ENCODE measurements at regions not wholly inside any gene's neighbourhood (a gene's known extent, or its start where the extent isn't known, plus 50 kb on each side); places are given as distances from the start of the nearest gene placed in this dataset.
A peak's percentile ranks its signal among the peaks of the same experiment; 100 is the strongest.

DNA sequence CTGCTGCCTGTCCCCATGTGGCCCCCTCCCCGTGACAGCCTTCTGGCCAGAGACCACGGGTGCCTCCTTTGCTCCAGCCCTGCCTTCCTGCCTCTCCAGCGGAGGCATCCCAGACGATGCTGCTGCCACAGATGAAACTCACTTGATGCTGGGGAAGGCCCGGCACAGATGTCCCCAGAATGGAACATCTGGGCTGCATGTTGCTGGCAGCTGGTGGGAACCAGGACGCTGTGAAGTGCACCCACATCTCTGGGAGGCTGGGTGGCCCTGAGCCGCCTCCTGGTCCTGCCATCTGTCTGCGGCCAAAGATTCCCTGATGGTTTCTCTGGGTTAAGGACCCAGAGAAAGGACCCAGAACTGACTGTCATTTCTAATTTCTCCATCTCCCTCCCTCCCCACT lies 51.9 kb upstream of the PTPRS start:
- DNase-seq, result no peak

DNA sequence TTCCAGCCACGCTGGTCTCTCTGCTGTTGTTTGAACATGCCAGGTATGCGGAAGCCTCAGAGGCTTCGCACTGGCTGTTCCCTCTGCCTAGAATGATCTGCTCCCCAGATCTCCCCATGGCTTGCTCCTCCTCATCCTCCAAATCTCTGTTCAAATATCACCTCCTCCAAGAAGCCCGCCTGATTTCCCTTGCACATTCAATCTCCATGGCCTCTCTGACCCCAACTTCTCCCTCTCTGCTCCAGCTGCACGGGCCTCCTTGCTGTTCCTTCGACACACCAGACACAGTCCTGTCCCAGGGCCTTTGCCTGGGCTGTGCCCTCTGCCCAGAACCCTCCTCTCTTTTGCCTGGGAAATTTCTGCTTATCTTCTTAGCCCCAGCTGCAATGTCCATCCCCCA lies 52.5 kb upstream of the PTPRS start:
- no peak for DNase-seq

DNA sequence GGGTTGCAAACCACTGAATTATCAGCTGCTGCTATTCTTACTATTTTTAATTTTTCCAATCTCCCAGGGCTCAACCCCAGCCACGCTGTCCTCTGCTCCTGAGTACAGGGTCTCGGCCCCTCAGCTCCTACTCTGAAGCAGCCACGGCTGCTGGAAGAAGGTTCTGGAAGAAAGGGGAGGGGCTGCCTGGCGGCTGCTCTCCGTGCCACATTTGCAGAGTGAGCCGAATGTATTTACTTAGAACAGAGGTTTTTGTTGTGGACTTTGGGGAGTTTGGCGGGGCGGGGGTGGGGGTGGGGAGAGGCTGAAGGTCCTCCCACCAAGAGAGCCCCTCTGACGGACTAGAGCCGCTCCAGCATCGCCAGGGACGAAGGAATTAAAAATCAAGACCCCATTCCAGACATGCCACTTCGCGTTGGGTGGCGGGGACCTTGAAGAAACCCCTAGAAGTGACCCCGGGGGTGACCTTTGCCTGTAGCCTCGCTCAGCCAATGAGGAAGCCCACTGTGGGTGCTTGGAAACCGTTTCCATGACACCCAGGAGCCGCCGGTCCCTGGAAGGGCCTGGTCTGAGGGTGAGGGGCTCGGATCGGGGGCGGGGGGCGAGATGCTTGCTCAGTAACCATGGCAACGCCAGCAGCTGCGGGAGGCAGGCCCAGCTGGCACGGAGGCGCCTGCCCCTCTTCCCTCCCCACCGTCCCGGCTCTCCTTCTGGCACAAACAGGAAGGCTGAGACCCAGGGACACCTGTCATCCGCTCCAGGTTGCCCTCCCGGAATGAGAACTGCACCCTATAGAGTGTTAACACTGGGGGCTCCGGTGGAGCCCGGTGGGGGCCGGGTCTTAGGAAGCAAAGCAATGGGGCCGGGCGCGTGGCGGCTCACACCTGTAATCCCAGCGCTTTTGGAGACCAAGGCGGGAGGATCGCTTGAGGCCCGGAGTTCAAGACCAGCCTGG lies 54.2 kb upstream of the PTPRS start:
- no peak for DNase-seq

- no peak for DNase-seq
Measured at GRCh38 chr19:5395556-5395955, 54.9 kb upstream of the PTPRS start.

GRCh38 chr19:5396096-5396939 lies 55.7 kb upstream of the PTPRS start:
- no peak for DNase-seq

DNA sequence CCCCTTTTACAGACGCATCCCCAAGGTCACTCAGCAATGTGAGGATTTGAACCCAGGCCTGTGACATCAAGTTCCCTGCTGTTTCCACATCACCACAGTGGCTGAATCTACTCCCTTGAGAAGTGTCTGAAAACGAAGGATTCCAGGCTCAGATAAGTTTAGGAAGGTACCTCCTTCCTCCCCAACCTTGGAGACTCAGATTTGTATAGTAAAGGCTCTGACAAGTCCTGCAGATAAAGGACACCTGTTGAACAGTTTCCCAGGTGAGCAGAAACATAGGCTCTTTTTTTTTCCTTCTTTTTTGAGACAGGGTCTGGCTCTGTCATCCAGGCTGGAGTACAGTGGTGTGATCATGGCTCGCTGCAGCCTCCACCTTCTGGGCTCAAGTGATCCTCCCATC lies 56.4 kb upstream of the PTPRS start:
- DNase-seq, result no peak

DNA sequence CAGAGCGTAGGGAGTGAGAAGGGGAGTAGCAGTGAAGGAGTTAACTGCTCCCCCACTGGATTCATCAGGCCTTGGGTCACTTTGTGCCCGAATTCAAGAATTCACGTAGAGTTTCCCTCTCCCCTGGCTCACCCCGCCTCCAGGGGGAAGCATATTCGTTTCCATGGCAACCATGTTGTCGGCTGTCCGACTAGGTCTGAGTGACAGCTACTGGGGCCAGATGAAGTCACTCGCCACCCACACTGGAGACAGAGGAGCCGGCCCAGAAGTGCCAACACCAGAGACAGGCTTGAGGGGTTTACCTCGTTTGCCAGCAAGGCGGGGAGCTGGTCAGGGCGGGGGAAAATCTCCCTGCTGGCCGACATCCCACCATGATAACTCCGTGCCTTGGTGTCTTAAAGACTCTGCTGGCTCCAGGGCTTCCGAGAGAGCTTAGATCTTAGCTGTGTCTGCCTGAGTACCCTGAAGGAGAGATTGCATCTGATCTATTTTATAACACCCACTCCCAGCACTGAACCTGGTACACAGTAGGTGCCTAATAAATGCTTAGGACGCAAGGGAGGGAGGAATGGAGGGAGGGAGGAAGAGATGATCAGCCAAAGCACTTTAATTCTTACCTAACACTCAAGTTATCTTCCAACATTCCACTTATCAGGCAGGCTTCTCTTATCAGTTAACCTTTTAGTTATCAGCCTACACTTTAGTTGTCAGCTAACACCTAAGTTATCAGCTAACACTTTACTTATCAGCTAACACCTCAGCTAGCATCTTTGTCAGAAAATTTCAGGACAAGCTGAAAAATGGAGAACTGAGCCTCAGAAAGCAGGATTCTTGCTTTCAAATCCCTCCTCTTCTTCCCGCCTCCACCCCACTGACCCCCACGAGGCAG lies 57.2 kb upstream of the ZNRF4 start:
- DNase-seq, result peak; percentile 26

GRCh38 chr19:5398693-5399057 lies 56.5 kb upstream of the ZNRF4 start:
- DNase-seq, result no peak

- DNase-seq, result no peak
Measured at GRCh38 chr19:5403968-5404640, 51.1 kb upstream of the ZNRF4 start.

Measured in NCI-H1105 (cell line).